ENCODE measurements at regions not wholly inside any gene's neighbourhood (a gene's known extent, or its start where the extent isn't known, plus 50 kb on each side); places are given as distances from the start of the nearest gene placed in this dataset.
"Not testable (repeated sequence)": the region's sequence is repeated elsewhere in the genome, so short reads cannot be mapped to it uniquely, and the experiment has no call there.

DNA sequence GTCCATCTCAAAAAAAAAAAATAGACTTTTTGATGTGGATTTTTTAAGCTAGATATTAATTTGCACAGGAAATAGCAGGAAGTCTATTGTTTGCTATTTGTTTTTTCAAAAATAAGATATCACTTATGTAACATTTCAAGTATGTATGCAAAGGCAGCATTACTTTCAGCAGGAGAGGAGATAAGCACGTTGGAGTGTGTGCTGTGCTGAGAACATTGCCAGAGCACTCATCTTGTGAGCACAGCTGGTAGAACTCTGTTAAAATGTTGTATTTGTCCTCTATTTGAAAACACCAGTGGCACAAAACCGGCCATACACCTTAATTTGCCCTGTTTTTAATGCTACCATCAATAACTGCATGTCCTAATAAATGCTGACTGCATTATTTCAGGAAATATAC lies 1061.9 kb upstream of the CDH18 start:
- DNase-seq (ENCODE audit: low read depth), result no peak
- TF ChIP-seq POLR2A (IDR thresholded peaks at IDR 0.05; ENCODE audit: extremely low read depth, insufficient read length) (no peak), MYC (IDR thresholded peaks at IDR 0.05; ENCODE audit: low read depth, low read length) (no peak)
- TF ChIP-seq, protein P1, sequence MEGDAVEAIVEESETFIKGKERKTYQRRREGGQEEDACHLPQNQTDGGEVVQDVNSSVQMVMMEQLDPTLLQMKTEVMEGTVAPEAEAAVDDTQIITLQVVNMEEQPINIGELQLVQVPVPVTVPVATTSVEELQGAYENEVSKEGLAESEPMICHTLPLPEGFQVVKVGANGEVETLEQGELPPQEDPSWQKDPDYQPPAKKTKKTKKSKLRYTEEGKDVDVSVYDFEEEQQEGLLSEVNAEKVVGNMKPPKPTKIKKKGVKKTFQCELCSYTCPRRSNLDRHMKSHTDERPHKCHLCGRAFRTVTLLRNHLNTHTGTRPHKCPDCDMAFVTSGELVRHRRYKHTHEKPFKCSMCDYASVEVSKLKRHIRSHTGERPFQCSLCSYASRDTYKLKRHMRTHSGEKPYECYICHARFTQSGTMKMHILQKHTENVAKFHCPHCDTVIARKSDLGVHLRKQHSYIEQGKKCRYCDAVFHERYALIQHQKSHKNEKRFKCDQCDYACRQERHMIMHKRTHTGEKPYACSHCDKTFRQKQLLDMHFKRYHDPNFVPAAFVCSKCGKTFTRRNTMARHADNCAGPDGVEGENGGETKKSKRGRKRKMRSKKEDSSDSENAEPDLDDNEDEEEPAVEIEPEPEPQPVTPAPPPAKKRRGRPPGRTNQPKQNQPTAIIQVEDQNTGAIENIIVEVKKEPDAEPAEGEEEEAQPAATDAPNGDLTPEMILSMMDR (IDR thresholded peaks at IDR 0.05; ENCODE audit: low read depth, low read length), result no peak
- TF ChIP-seq, protein P2, sequence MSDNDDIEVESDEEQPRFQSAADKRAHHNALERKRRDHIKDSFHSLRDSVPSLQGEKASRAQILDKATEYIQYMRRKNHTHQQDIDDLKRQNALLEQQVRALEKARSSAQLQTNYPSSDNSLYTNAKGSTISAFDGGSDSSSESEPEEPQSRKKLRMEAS (IDR thresholded peaks at IDR 0.05; ENCODE audit: low read depth, low read length), result no peak
- H3K4me3 ChIP-seq (ENCODE audit: low read depth, low read length), result no peak overlapping the region

DNA sequence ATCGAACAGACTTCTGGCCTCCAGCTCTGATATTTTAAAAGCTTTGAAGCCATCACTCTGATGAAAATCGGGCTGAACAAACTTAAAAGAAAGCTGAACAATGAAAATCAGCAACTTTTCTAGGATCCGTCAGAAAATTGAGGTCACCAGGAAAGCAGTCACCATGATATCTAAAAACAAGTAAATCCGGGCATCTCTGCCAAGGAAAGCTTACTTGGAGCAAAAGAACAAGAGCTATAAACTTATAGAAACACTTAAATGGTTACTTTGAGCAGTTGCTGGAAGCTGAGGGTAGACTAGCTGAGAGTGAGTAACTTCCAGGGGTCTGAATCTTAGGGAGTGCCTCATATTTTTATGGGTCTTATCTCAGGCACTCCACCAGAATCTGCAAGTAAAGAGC lies 1043.0 kb upstream of the CDH18 start:
- no peak for DNase-seq (ENCODE audit: low read depth)
- TF ChIP-seq MYC (IDR thresholded peaks at IDR 0.05; ENCODE audit: low read depth, low read length), result no peak
- TF ChIP-seq POLR2A (IDR thresholded peaks at IDR 0.05; ENCODE audit: extremely low read depth, insufficient read length), result no peak
- TF ChIP-seq, protein P2 (IDR thresholded peaks at IDR 0.05; ENCODE audit: low read depth, low read length), result no peak
- TF ChIP-seq, protein P1 (IDR thresholded peaks at IDR 0.05; ENCODE audit: low read depth, low read length), result no peak
- H3K4me3 ChIP-seq (ENCODE audit: low read depth, low read length), result no peak overlapping the region

DNA sequence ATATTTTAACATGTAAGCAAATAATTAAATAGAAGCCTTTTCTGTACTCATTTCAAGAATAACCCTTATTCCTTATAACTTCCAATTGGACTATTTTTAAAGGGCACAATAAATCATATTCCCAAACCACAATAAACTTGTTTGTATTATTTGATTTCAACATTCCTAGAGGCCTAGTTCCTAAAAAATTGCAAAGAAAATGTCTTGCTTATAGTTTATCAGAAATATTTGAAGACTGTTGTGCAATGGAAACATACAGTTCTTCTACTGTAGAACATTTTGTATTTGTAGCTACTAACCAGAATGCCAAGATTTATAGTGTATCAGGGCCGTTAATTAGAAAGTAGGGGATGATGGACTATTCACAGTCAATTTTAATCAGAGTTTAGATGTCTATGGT lies 1037.0 kb upstream of the CDH18 start:
- H3K4me3 ChIP-seq (ENCODE audit: low read depth, low read length), result no peak overlapping the region
- no peak for DNase-seq (ENCODE audit: low read depth)
- TF ChIP-seq, protein P2 (IDR thresholded peaks at IDR 0.05; ENCODE audit: low read depth, low read length), result no peak
- TF ChIP-seq, protein P1 (IDR thresholded peaks at IDR 0.05; ENCODE audit: low read depth, low read length), result no peak
- TF ChIP-seq POLR2A (IDR thresholded peaks at IDR 0.05; ENCODE audit: extremely low read depth, insufficient read length), result no peak
- TF ChIP-seq MYC (IDR thresholded peaks at IDR 0.05; ENCODE audit: low read depth, low read length), result no peak

DNA sequence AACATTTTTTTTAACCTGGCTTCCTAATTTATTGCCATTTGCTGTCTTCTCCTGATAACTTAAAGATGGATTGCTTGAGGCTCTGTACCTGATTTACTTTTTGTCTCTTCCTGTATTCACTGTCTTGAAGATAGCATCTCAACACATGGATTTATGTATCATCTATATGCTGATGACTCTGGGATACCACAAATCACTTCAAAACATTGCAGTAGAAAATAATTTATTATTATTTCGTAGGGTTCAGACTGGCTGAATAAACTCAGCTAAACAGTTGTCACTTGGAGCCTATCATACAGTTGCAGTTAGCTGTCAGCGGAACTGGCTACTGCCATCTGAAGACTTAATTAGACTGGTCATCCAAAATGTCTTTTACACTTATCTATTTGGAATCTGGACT lies 1025.2 kb upstream of the CDH18 start:
- no peak for TF ChIP-seq POLR2A (IDR thresholded peaks at IDR 0.05; ENCODE audit: extremely low read depth, insufficient read length)
- TF ChIP-seq, protein P1 (IDR thresholded peaks at IDR 0.05; ENCODE audit: low read depth, low read length), result no peak
- TF ChIP-seq, protein P2 (IDR thresholded peaks at IDR 0.05; ENCODE audit: low read depth, low read length), result no peak
- no peak for TF ChIP-seq MYC (IDR thresholded peaks at IDR 0.05; ENCODE audit: low read depth, low read length)
- DNase-seq (ENCODE audit: low read depth), result no peak
- no peak overlapping the region for H3K4me3 ChIP-seq (ENCODE audit: low read depth, low read length)

DNA sequence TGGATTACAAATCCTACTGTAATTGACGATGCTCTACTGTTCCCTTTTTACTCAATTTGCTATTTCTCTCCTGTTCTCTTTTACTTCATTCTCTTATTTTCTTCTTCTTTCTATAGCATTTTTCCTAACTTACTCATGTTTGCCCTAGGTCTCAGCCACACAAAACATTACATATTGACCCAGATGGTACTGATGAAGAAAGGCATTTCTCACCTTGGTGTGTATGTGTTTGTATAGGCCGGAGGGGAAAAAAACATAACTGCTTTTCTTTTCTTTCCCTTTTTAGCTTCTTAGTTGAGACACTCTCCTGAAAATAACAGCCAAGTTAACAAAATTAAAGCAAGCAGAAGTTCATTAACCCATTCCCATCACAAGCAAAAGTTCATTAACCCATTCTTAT lies 1019.8 kb upstream of the CDH18 start:
- TF ChIP-seq, protein P1 (IDR thresholded peaks at IDR 0.05; ENCODE audit: low read depth, low read length), result no peak
- TF ChIP-seq, protein P2 (IDR thresholded peaks at IDR 0.05; ENCODE audit: low read depth, low read length), result no peak
- no peak for TF ChIP-seq MYC (IDR thresholded peaks at IDR 0.05; ENCODE audit: low read depth, low read length)
- no peak overlapping the region for H3K4me3 ChIP-seq (ENCODE audit: low read depth, low read length)
- DNase-seq (ENCODE audit: low read depth), result no peak

DNA sequence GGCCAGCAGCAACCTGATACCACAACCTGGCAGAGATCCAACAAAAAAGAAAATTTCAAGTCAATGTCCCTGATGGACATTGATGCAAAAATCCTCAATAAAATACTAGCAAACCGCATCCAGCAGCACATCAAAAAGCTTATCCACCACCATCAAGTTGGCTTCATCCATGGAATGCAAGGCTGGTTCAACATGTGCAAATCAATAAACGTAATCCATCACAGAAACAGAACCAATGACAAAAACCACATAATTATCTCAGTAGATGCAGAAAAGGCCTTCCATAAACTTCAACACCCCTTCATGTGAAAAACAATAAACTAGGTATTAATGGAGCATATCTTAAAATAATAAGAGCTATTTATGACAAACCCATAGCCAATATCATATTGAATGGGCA lies 1000.9 kb upstream of the CDH18 start:
- not testable (repeated sequence) for DNase-seq (ENCODE audit: low read depth); H3K4me3 ChIP-seq (ENCODE audit: low read depth, low read length)
